Activated CD8-positive, alpha-beta memory T cell treated with anti-CD3 and anti-CD28 coated beads for 1 hour (primary cell): ENCODE measurements at regions not wholly inside any gene's neighbourhood (a gene's known extent, or its start where the extent isn't known, plus 50 kb on each side); places are given as distances from the start of the nearest gene placed in this dataset.
A peak's percentile ranks its signal among the peaks of the same experiment; 100 is the strongest.

ENCODE experiments used
- DNase-seq, 2 donors: peaks; one replicate each; pipeline ENCODE4 v3.0.0-alpha.2; 2020; ENCODE audit warnings: low read depth in 1 of 2; ENCODE audit errors: extremely low read depth in 1 of 2

DNA sequence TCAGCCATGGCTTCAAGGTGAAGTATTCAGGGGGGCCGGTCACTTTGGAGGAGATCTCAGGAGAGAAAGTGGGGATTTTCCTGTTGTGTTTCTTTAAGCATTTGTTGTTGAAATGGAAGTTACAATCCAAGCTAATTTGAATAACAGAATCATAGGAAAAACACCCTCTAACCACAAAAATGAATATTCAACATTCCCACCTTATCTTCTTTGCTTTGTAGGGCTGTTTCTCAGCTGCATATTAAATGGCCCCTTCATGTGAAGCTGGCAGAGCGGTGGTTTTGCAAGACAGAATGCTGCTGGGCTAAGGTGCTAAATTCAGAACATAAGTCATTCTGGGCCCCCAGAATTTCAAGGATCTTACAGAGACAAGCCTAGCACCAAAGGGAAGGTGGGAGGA lies 279.0 kb downstream of the RRAGC start:
- no peak for DNase-seq

DNA sequence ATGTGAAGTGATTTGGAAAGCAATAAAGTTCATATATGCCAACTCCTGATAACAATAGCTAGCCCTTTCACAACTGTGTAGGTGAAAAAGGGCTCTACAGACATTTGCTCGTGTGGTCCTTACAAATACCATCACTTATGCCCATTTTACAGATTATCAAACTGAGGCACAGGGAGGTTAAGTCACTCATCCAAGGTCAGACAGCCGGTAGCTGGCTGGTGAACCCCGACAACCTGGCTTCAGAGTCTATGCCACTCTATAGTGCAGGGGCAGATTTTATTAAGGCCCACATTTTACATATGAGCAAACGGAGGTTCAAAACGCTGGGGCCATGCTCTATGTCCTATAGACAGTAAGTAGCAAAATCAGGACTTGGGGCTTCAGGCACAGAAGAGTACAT lies 280.5 kb downstream of the RRAGC start:
- DNase-seq = no peak

DNA sequence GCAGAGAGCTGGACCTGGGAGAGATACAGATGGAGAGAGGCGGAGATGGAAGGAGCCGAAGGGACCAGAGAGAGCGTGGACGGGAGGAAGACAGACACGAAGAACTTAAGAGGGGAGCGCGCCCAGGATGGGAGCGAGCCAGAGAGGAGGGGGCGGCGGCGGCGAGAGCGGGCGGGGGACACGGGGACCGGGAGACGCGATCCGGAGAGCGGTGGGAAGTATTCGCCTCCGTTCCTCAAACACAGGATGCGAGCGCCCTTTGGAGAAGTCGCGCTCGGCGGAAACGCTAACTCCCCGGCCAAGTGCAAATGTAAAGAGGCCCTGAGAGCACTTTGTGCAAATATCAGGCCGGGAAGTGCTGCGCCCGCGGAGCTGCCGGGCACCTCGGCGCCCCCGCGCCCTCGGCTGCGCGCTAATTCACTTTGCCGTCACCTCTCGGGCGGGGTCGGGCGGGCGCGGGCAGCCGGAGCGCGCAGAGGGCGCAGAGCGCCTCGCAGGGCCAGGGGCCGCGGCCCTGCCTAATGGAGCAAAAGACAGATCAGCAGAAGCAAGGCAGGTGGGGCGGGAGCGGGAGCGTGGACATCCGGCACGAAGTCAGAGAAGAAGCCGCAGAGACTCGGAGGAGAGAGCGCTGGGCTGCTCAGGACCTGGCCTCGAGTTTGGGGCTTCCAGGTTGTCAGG lies 281.2 kb downstream of the RRAGC start:
- DNase-seq = no peak

- no peak for DNase-seq
Measured at GRCh38 chr1:38577937-38578270, 281.7 kb downstream of the RRAGC start.

DNA sequence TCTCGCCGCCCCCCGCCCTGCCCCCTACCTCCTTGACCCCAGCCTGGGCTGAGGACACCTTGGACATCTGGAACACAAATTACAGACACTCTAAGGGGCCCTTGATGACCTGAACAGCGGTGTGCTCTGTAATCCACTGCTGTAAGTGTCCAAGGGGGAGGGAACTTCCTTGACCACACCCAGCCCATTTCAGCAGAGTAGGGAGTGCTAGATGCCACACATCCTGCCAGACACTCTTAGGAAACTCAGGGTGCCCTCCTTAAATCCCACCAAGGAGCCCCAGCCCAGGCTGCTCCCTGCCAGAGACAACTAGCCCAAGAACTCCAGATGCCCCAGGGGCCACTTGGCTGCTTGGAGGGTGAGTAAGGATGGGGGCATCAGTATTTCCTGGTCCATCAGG lies 282.2 kb downstream of the RRAGC start:
- DNase-seq = no peak

DNA sequence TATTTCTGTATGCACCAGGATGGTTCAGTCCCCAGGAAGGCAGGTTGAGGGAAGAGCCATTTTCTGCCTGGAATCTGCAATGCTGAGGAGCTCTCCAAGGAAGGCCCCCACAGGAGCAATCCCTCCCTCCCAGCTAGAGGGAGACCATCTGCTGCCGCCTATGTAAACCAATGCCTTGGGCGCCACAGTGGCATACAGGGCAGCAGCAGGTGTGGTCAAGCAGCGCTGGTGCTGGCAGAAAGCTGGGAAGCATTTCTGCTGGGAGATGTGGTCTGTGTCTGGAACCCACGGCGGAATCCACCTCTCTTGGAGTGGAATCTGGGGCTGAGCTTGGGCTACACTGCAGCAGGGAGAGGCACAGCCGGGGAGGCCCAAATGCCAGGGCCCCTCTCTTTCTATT lies 283.3 kb downstream of the RRAGC start:
- no peak for DNase-seq

GRCh38 chr1:38571726-38572125 lies 287.8 kb downstream of the RRAGC start:
- no peak for DNase-seq

- DNase-seq = no peak
Measured at GRCh38 chr1:38570657-38570975, 289.0 kb downstream of the RRAGC start.

GRCh38 chr1:38569932-38570656 lies 289.5 kb downstream of the RRAGC start:
- DNase-seq = no peak

DNA sequence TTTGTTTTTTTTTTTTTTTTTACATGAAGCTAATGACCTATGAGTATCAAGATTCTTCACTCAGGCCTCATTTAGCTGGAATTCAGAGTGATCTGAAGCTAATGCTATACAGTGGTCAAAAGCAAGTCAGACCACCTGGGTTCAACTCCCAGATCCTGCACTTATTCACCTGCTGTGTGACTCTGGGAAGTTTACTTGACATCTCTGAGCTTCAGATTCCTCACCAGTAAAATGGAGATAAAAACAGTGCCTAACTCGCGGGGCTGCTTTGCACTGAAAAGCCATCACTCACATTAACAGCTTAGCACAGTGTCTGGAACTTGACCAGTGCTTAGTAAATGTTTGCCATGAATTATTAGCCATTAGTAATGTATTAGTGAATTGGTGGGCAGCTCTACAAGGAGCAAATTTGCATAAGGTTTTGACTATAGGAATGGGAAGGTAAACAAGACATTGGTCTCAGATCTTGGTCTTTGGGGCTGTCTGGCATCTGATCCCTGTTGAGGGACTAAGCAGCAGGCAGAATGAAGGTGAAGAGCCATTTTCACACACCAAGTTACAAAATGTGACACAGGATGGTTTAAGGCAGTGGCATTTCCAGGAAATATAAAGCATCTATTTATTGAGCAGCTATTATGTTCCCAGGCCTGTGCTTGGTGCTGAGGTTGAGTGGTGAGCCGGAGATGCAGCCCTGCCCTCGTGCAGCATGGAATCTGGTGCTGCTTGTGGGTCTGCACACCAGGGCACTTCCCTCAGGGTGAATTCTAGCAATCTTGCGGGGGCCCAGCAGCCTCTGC lies 291.3 kb downstream of the RRAGC start:
- no peak for DNase-seq

DNA sequence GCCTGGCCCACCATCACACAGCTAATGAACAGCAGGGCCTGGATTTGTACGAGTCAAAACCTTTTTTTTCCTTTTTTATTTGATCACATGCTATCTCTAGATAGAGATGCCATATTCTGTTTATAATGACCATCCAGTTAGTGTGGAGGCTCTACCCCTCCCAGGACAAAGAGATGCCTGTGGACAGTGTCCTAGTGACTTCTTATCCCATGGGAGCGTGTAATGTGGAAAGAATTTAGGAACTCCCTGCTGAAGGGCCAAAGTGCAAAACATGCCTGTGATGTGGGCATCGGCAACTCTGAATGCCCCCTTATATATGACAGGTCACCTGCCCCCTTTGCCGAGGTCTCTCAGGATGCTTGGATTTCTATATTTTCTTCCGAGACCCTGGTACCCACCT lies 292.2 kb downstream of the RRAGC start:
- no peak for DNase-seq

GRCh38 chr1:38565020-38565491 lies 294.5 kb downstream of the RRAGC start:
- no peak for DNase-seq

- DNase-seq = no peak
Measured at GRCh38 chr1:38563942-38564735, 295.4 kb downstream of the RRAGC start.

DNA sequence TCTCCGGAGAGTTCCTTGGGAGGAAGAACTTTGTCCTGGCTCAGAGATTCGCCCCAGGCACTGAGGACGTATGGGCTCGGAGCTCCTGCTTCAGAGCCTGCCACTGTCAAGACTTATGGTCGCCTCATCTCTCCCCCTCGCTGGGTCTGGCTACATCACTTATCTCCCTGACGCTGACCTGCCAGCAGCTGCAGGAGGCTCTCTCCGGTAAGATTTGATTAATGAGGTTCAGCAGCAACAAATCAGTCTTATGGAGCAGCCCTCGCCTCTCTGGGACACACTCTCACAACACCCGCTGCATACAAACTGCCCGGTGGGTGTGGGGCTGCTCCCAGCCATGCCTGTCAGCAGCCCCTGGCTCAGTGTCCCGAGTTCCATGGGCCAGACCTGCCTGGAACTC lies 297.8 kb downstream of the RRAGC start:
- DNase-seq = no peak

DNA sequence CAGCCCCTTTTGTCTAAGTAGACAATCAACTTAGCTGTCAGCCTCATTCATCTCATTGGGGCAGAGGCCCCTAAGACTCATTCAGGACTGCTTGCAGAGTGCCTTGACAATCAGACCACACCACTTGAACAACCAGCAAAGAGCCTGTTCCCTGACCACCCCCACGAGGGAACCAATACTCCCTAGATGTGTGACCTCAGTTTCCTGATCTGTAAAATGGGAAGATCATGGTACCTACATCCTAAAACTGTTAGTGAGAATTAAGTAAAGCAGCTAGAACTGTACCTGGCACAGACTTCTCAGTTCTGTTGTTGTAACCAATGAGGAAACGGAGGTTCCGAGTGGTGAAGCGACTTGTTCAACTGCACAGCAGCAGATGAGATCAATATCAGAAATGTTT lies 298.5 kb downstream of the RRAGC start:
- no peak for DNase-seq

DNA sequence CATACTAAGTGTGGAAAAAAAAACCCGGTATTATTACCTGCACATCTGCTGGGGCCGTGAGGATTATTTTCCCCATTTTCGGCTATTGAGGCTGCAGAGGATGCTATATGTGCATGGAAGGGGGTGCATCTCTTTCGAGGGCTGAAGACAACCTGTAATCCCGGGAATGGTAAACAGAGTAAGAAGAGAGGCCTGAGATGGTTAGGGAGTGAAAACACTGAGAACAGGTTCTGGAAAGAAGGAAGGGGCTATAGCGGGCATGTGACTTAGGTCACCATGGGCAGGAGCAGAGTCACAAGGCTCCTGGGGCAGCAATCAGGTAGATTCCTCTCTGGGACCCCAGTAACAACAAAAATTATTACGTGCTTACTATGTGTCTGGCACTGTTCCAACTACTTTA lies 299.1 kb downstream of the RRAGC start:
- DNase-seq = no peak

DNA sequence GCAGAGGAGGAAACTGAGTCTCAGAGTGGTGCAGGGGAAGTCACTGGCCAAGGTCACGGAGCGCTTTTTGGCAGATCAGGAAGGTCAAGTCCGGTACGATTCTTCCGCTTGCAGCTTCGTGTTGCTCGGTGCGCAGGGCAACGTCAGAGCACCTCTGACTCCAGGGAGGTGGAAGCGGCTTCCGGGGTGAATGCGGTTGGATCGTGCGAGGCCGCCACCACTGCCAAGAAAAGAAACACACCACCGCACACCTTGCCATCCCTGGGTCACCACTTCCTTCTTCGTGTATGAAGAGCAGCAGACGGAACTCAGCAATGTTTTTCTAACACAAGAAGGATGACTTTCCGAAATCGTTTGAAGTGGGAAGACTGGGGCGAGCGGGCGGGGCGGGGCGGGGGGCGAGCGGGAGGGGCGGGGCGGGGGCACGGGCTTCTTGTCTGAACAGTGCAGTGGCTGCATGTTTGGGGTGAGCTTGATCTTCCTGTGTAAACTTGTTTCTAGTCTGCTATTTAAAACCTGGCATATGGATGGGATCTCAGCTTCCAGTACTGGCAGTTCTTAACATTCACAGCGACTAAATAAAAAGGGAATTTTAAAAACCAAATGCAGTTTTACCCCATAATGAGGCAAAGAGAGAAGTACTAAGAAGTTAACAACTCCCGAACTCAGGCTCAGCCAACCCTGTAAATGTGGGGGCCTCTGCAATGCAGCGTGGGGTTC lies 300.0 kb downstream of the RRAGC start:
- DNase-seq = peak; percentile 53 to 58

- DNase-seq = no peak
Measured at GRCh38 chr1:38558500-38559445, 300.8 kb downstream of the RRAGC start.

GRCh38 chr1:38558055-38558454 lies 301.5 kb downstream of the RRAGC start:
- DNase-seq = no peak

- no peak for DNase-seq
Measured at GRCh38 chr1:38555594-38555993, 304.0 kb downstream of the RRAGC start.
